Liver (tissue), 8 donors: ENCODE measurements at regions not wholly inside any gene's neighbourhood (a gene's known extent, or its start where the extent isn't known, plus 50 kb on each side); places are given as distances from the start of the nearest gene placed in this dataset.

Experiments used
- DNase-seq: peaks from one replicate; pipeline ENCODE4 v3.0.0-alpha.2; 2017; ENCODE audit warnings: low spot score
- H3K27ac ChIP-seq, 2 donors: one replicate each; pipeline ENCODE4 v1.7.0; 2013; ENCODE audit warnings: inconsistent platforms in 2 of 2, low read length in 2 of 2, control low read depth in 1 of 2, low read depth in 1 of 2, mild to moderate bottlenecking in 1 of 2
- H3K27me3 ChIP-seq, 4 donors: one replicate each; pipeline versions ENCODE4 v1.6.1 to v1.7.0; 2013; ENCODE audit warnings: low read length in 3 of 4, inconsistent platforms in 1 of 4, mild to moderate bottlenecking in 1 of 4, moderate library complexity in 1 of 4; ENCODE audit not compliant: control insufficient read depth in 4 of 4, insufficient read depth in 4 of 4
- H3K36me3 ChIP-seq, 4 donors: one replicate each; pipeline versions ENCODE4 v1.6.1 to v1.7.0; 2013; ENCODE audit warnings: low read length in 3 of 4, mild to moderate bottlenecking in 3 of 4, low read depth in 1 of 4, moderate library complexity in 1 of 4; ENCODE audit not compliant: control insufficient read depth in 4 of 4, insufficient read depth in 3 of 4
- H3K4me1 ChIP-seq, 4 donors: one replicate each; pipeline versions ENCODE4 v1.6.1 to v1.7.0; 2013; ENCODE audit warnings: low read length in 3 of 4, mild to moderate bottlenecking in 3 of 4, moderate library complexity in 1 of 4; ENCODE audit not compliant: control insufficient read depth in 4 of 4, insufficient read depth in 4 of 4
- H3K4me3 ChIP-seq, 3 donors: one replicate each; pipeline versions ENCODE4 v1.6.1 to v1.7.0; 2013; ENCODE audit warnings: low read length in 3 of 3, control low read depth in 1 of 3, low read depth in 1 of 3, mild to moderate bottlenecking in 1 of 3
- H3K9ac ChIP-seq, 2 donors: one replicate each; pipeline ENCODE4 v1.7.0; 2013; ENCODE audit warnings: low read length in 2 of 2, mild to moderate bottlenecking in 2 of 2, moderate library complexity in 2 of 2, control low read depth in 1 of 2, low read depth in 1 of 2
- H3K9me3 ChIP-seq, 4 donors: one replicate each; pipeline versions ENCODE4 v1.6.1 to v1.7.0; 2013; ENCODE audit warnings: low read length in 3 of 4; ENCODE audit not compliant: control insufficient read depth in 4 of 4
- EGR1 ChIP-seq, 2 donors: IDR thresholded peaks; 2 replicates each; pipeline ENCODE4 v1.6.1; 2016 to 2018; ENCODE audit warnings: antibody characterized with exemption in 2 of 2, low read depth in 2 of 2
- FOXA1 ChIP-seq: IDR thresholded peaks from 2 replicates; pipeline ENCODE4 v1.6.1; 2016; ENCODE audit warnings: antibody characterized with exemption
- FOXA2 ChIP-seq: IDR thresholded peaks from 2 replicates; pipeline ENCODE4 v1.6.1; 2016; ENCODE audit warnings: antibody characterized with exemption
- GABPA ChIP-seq, 2 donors: IDR thresholded peaks in 1 of 2; conservative IDR thresholded peaks in 1 of 2; 2 replicates each; pipeline ENCODE4 v1.6.1; 2016; ENCODE audit warnings: antibody characterized with exemption in 2 of 2, mild to moderate bottlenecking in 1 of 2, moderate library complexity in 1 of 2
- HNF4A ChIP-seq, 2 donors: conservative IDR thresholded peaks; 2 replicates each; pipeline ENCODE4 v1.6.1; 2016; ENCODE audit warnings: antibody characterized with exemption in 2 of 2, mild to moderate bottlenecking in 2 of 2
- HNF4G ChIP-seq: IDR thresholded peaks from 2 replicates; pipeline ENCODE4 v1.6.1; 2016; ENCODE audit warnings: antibody characterized with exemption
- JUND ChIP-seq, 2 donors: IDR thresholded peaks; 2 replicates each; pipeline ENCODE4 v1.6.1; 2016; ENCODE audit warnings: antibody characterized with exemption in 2 of 2
- NR2F2 ChIP-seq: IDR thresholded peaks from 2 replicates; pipeline ENCODE4 v1.6.1; 2016; ENCODE audit warnings: antibody characterized with exemption
- RAD21 ChIP-seq, 2 donors: IDR thresholded peaks; 2 replicates each; pipeline ENCODE4 v1.6.1; 2016; ENCODE audit warnings: antibody characterized with exemption in 2 of 2, mild to moderate bottlenecking in 2 of 2
- RXRA ChIP-seq, 2 donors: IDR thresholded peaks; 2 replicates each; pipeline ENCODE4 v1.6.1; 2017 to 2018; ENCODE audit warnings: antibody characterized with exemption in 2 of 2, mild to moderate bottlenecking in 1 of 2
- SP1 ChIP-seq: IDR thresholded peaks from 2 replicates; pipeline ENCODE4 v1.6.1; 2018; ENCODE audit warnings: antibody characterized with exemption, mild to moderate bottlenecking
- TAF1 ChIP-seq: conservative IDR thresholded peaks from 2 replicates; pipeline ENCODE4 v1.6.1; 2016; ENCODE audit warnings: antibody characterized with exemption, mild to moderate bottlenecking
- YY1 ChIP-seq: IDR thresholded peaks from 2 replicates; pipeline ENCODE4 v1.6.1; 2016; ENCODE audit warnings: antibody characterized with exemption, mild to moderate bottlenecking
- WGBS: extraction: QIAGEN DNeasy Blood & Tissue Kit; methylation state at CpG from one replicate; pipeline ENCODE4 v1.1.7; 2013; 5-methylcytosine and 5-hydroxymethylcytosine counted together
- TF ChIP-seq, protein P1 (sequence below): fragments of 150-350 bp; IDR thresholded peaks from 2 replicates; pipeline ENCODE4 v1.5.1; 2017; ENCODE audit warnings: improper control_type of control experiment, low read depth, low read length; ENCODE audit not compliant: missing input control
- TF ChIP-seq, protein P2 (sequence below): IDR thresholded peaks from 2 replicates; pipeline ENCODE4 v1.6.1; 2016; ENCODE audit warnings: antibody characterized with exemption
- TF ChIP-seq, protein P3 (sequence below): IDR thresholded peaks from 2 replicates; pipeline ENCODE4 v1.6.1; 2016; ENCODE audit warnings: antibody characterized with exemption
- TF ChIP-seq, protein P4 (sequence below): IDR thresholded peaks from 2 replicates; pipeline ENCODE4 v1.6.1; 2016; ENCODE audit warnings: antibody characterized with exemption
- TF ChIP-seq, protein P5 (sequence below): IDR thresholded peaks from 2 replicates; pipeline ENCODE4 v1.6.1; 2016; ENCODE audit warnings: antibody characterized with exemption, mild to moderate bottlenecking
- donor health status: healthy.
- donor health status: healthy.
- donor health status: healthy.
- donor health status: healthy.
- donor health status: healthy.

DNA sequence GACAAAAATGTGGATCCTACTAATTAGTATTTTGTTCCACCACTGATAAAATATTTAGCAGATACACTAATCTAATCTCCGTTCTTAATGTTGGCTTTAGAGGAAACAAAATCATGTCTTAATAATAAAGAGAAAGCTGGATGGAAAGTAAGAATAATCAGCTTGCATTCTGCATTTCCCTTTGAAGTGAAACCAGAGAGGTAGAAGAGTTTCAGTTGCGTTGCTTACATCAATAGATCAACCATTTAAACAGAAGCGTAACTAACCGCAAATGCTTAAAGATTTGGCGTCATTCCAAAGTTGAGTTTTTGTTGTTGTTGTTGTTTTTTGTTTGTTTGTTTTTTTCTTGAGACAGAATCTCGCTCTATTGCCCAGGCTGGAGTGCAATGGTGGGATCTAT, 168.9 kb downstream of the TRIML1 start:
- TF ChIP-seq YY1 (no peak), SP1 (no peak), HNF4A (conservative IDR thresholded peaks at IDR 0.05) (no peak), HNF4G (no peak), EGR1 (IDR thresholded peaks at IDR 0.05; ENCODE audit: low read depth in 2 of 2) (no peak), JUND (IDR thresholded peaks at IDR 0.05) (no peak), NR2F2 (no peak), RAD21 (IDR thresholded peaks at IDR 0.05) (no peak), FOXA1 (no peak), FOXA2 (no peak), TAF1 (no peak), GABPA (IDR thresholded peaks at IDR 0.05 in 1 of 2, conservative IDR thresholded peaks at IDR 0.05 in 1 of 2) (no peak), RXRA (IDR thresholded peaks at IDR 0.05) (no peak)
- TF ChIP-seq, protein P1, sequence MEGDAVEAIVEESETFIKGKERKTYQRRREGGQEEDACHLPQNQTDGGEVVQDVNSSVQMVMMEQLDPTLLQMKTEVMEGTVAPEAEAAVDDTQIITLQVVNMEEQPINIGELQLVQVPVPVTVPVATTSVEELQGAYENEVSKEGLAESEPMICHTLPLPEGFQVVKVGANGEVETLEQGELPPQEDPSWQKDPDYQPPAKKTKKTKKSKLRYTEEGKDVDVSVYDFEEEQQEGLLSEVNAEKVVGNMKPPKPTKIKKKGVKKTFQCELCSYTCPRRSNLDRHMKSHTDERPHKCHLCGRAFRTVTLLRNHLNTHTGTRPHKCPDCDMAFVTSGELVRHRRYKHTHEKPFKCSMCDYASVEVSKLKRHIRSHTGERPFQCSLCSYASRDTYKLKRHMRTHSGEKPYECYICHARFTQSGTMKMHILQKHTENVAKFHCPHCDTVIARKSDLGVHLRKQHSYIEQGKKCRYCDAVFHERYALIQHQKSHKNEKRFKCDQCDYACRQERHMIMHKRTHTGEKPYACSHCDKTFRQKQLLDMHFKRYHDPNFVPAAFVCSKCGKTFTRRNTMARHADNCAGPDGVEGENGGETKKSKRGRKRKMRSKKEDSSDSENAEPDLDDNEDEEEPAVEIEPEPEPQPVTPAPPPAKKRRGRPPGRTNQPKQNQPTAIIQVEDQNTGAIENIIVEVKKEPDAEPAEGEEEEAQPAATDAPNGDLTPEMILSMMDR = no peak
- TF ChIP-seq, protein P2, sequence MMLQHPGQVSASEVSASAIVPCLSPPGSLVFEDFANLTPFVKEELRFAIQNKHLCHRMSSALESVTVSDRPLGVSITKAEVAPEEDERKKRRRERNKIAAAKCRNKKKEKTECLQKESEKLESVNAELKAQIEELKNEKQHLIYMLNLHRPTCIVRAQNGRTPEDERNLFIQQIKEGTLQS = no peak
- TF ChIP-seq, protein P3, sequence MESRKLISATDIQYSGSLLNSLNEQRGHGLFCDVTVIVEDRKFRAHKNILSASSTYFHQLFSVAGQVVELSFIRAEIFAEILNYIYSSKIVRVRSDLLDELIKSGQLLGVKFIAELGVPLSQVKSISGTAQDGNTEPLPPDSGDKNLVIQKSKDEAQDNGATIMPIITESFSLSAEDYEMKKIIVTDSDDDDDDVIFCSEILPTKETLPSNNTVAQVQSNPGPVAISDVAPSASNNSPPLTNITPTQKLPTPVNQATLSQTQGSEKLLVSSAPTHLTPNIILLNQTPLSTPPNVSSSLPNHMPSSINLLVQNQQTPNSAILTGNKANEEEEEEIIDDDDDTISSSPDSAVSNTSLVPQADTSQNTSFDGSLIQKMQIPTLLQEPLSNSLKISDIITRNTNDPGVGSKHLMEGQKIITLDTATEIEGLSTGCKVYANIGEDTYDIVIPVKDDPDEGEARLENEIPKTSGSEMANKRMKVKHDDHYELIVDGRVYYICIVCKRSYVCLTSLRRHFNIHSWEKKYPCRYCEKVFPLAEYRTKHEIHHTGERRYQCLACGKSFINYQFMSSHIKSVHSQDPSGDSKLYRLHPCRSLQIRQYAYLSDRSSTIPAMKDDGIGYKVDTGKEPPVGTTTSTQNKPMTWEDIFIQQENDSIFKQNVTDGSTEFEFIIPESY = no peak
- TF ChIP-seq, protein P4, sequence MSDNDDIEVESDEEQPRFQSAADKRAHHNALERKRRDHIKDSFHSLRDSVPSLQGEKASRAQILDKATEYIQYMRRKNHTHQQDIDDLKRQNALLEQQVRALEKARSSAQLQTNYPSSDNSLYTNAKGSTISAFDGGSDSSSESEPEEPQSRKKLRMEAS = no peak
- TF ChIP-seq, protein P5, sequence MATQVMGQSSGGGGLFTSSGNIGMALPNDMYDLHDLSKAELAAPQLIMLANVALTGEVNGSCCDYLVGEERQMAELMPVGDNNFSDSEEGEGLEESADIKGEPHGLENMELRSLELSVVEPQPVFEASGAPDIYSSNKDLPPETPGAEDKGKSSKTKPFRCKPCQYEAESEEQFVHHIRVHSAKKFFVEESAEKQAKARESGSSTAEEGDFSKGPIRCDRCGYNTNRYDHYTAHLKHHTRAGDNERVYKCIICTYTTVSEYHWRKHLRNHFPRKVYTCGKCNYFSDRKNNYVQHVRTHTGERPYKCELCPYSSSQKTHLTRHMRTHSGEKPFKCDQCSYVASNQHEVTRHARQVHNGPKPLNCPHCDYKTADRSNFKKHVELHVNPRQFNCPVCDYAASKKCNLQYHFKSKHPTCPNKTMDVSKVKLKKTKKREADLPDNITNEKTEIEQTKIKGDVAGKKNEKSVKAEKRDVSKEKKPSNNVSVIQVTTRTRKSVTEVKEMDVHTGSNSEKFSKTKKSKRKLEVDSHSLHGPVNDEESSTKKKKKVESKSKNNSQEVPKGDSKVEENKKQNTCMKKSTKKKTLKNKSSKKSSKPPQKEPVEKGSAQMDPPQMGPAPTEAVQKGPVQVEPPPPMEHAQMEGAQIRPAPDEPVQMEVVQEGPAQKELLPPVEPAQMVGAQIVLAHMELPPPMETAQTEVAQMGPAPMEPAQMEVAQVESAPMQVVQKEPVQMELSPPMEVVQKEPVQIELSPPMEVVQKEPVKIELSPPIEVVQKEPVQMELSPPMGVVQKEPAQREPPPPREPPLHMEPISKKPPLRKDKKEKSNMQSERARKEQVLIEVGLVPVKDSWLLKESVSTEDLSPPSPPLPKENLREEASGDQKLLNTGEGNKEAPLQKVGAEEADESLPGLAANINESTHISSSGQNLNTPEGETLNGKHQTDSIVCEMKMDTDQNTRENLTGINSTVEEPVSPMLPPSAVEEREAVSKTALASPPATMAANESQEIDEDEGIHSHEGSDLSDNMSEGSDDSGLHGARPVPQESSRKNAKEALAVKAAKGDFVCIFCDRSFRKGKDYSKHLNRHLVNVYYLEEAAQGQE = no peak
- 81% methylated on average over 6 of the region's 6 CpGs for WGBS
- H3K4me1 ChIP-seq = no peaks in the 10 kb centered on the region

More for the DNA sequence above, 168.9 kb downstream of the TRIML1 start:
- no peak overlapping the region for H3K27ac ChIP-seq
- no peaks in the 10 kb centered on the region for H3K27me3 ChIP-seq
- H3K36me3 ChIP-seq = no peaks in the 10 kb centered on the region
- DNase-seq = no peak
- H3K9me3 ChIP-seq = no peaks in the 10 kb centered on the region
- no peak overlapping the region for H3K9ac ChIP-seq
- no peak overlapping the region for H3K4me3 ChIP-seq
